ENCODE measurements at regions not wholly inside any gene's neighbourhood (a gene's known extent, or its start where the extent isn't known, plus 50 kb on each side); places are given as distances from the start of the nearest gene placed in this dataset.

DNA sequence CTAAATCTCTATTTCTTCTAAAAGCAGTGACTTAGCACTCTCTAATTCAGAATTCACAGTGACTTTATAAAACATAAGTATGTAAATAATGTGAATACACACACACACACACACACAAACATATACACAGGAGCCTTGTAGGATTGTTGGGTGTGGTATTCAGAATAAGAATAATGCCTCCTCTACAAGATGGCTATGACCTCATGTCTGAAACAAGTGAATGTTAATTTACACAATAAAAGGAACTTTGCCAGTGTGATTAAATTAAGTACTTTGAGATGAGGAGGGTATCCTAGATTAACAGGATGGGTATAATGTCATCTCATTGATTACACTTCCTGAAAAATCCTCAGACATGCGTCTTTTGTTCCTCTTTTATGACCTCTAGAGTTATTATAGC is 234.6 kb downstream of the SLITRK6 start:
- no peak for TF ChIP-seq CTCF (conservative IDR thresholded peaks at IDR 0.05 in 1 of 2, IDR thresholded peaks at IDR 0.05 in 1 of 2; ENCODE audit: low read depth in 1 of 2, low read length in 2 of 2)
- TF ChIP-seq EZH2 (IDR thresholded peaks at IDR 0.05; ENCODE audit: low read length, missing control alignments), result no peak
